Liver (tissue), 3 donors: ENCODE measurements at regions not wholly inside any gene's neighbourhood (a gene's known extent, or its start where the extent isn't known, plus 50 kb on each side); places are given as distances from the start of the nearest gene placed in this dataset.

ENCODE experiments used
- CTCF ChIP-seq: fragments of 150-350 bp; IDR thresholded peaks from 2 replicates; pipeline ENCODE4 v1.5.1; 2017; ENCODE audit warnings: improper control_type of control experiment, low read depth, low read length; ENCODE audit not compliant: missing input control
- GABPA ChIP-seq, 2 donors: IDR thresholded peaks in 1 of 2; conservative IDR thresholded peaks in 1 of 2; 2 replicates each; pipeline ENCODE4 v1.6.1; 2016; ENCODE audit warnings: antibody characterized with exemption in 2 of 2, mild to moderate bottlenecking in 1 of 2, moderate library complexity in 1 of 2
- HNF4A ChIP-seq, 2 donors: conservative IDR thresholded peaks; 2 replicates each; pipeline ENCODE4 v1.6.1; 2016; ENCODE audit warnings: antibody characterized with exemption in 2 of 2, mild to moderate bottlenecking in 2 of 2
- MAX ChIP-seq: IDR thresholded peaks from 2 replicates; pipeline ENCODE4 v1.6.1; 2016; ENCODE audit warnings: antibody characterized with exemption
- RXRA ChIP-seq, 2 donors: IDR thresholded peaks; 2 replicates each; pipeline ENCODE4 v1.6.1; 2017 to 2018; ENCODE audit warnings: antibody characterized with exemption in 2 of 2, mild to moderate bottlenecking in 1 of 2
- TF ChIP-seq, protein P1 (sequence below): IDR thresholded peaks from 2 replicates; pipeline ENCODE4 v1.6.1; 2016; ENCODE audit warnings: antibody characterized with exemption
- TF ChIP-seq, protein P2 (sequence below): IDR thresholded peaks from 2 replicates; pipeline ENCODE4 v1.6.1; 2016; ENCODE audit warnings: antibody characterized with exemption, mild to moderate bottlenecking
- donor health status: healthy.
- donor health status: healthy.

DNA sequence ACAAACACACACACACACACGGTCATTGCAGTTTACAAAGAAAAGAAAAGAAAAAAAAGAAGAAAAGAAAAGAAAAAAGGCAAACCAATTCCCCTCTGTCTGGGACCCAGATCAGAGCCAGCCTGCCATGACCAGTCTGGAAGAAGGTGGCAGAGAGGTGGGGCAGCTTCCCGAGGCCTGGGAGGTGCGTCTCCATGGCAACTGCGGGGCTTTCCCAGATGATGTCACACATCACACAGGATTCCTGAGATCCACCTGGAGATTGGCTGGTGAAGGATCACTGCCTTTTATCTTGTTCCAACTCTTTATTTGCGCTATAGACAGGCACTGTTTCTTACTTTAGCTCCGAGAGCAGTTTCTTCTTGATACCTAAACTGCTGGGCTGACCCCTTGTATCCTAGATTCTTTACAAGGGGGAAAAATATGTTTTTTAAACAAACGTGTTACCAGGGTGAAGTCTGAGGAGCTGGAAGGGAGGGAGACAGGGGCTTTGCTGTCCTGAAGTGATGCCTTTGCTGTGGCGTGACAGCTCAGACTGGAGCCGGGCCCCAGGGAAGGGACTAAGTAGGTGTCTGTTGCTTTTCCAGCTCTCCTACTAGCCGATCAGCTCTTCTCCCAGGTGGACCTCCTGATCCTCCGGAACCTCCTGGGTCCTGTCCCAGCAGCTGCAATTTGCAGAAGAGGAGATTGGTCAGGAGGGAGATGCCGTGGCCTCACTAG lies 298.5 kb downstream of the KLF6 start:
- TF ChIP-seq, protein P1, sequence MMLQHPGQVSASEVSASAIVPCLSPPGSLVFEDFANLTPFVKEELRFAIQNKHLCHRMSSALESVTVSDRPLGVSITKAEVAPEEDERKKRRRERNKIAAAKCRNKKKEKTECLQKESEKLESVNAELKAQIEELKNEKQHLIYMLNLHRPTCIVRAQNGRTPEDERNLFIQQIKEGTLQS: no peak
- no peak for TF ChIP-seq GABPA (IDR thresholded peaks at IDR 0.05 in 1 of 2, conservative IDR thresholded peaks at IDR 0.05 in 1 of 2)
- no peak for TF ChIP-seq CTCF
- TF ChIP-seq RXRA (IDR thresholded peaks at IDR 0.05): no peak
- TF ChIP-seq, protein P2, sequence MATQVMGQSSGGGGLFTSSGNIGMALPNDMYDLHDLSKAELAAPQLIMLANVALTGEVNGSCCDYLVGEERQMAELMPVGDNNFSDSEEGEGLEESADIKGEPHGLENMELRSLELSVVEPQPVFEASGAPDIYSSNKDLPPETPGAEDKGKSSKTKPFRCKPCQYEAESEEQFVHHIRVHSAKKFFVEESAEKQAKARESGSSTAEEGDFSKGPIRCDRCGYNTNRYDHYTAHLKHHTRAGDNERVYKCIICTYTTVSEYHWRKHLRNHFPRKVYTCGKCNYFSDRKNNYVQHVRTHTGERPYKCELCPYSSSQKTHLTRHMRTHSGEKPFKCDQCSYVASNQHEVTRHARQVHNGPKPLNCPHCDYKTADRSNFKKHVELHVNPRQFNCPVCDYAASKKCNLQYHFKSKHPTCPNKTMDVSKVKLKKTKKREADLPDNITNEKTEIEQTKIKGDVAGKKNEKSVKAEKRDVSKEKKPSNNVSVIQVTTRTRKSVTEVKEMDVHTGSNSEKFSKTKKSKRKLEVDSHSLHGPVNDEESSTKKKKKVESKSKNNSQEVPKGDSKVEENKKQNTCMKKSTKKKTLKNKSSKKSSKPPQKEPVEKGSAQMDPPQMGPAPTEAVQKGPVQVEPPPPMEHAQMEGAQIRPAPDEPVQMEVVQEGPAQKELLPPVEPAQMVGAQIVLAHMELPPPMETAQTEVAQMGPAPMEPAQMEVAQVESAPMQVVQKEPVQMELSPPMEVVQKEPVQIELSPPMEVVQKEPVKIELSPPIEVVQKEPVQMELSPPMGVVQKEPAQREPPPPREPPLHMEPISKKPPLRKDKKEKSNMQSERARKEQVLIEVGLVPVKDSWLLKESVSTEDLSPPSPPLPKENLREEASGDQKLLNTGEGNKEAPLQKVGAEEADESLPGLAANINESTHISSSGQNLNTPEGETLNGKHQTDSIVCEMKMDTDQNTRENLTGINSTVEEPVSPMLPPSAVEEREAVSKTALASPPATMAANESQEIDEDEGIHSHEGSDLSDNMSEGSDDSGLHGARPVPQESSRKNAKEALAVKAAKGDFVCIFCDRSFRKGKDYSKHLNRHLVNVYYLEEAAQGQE: no peak
- TF ChIP-seq MAX: no peak
- TF ChIP-seq HNF4A (conservative IDR thresholded peaks at IDR 0.05): no peak
